Testis (tissue), 2 donors: ENCODE measurements at regions not wholly inside any gene's neighbourhood (a gene's known extent, or its start where the extent isn't known, plus 50 kb on each side); places are given as distances from the start of the nearest gene placed in this dataset.

Experiments
- DNase-seq: peaks from one replicate; pipeline ENCODE4 v3.0.0-alpha.2; 2019
- H3K27ac ChIP-seq, 2 donors: fragments of 200-600 bp; sonication (generic); one replicate each; pipeline ENCODE4 v1.5.1; 2019
- H3K27me3 ChIP-seq: fragments of 200-600 bp; sonication (generic); one replicate; pipeline ENCODE4 v1.5.1; 2019
- H3K36me3 ChIP-seq: fragments of 200-600 bp; sonication (generic); one replicate; pipeline ENCODE4 v1.5.1; 2017; ENCODE audit warnings: low read depth; ENCODE audit errors: missing control alignments
- H3K4me1 ChIP-seq: fragments of 200-600 bp; sonication (generic); one replicate; pipeline ENCODE4 v1.5.1; 2019
- H3K4me3 ChIP-seq, 2 donors: fragments of 200-600 bp; sonication (generic); one replicate each; pipeline ENCODE4 v1.5.1; 2017 to 2019
- H3K9me3 ChIP-seq: fragments of 200-600 bp; sonication (generic); one replicate; pipeline ENCODE4 v1.5.1; 2017
- CTCF ChIP-seq, 3 experiments: fragments of 450-650 bp in 2 of 3; fragments of 200-600 bp in 1 of 3; sonication (generic) in 1 of 3; IDR thresholded peaks; one replicate each; pipeline ENCODE4 v1.5.1; 2016 to 2019; ENCODE audit warnings: antibody characterized with exemption in 3 of 3, mild to moderate bottlenecking in 2 of 3, moderate library complexity in 1 of 3
- POLR2A ChIP-seq: fragments of 450-650 bp; IDR thresholded peaks from one replicate; pipeline ENCODE4 v1.6.1; 2017; ENCODE audit warnings: antibody characterized with exemption, mild to moderate bottlenecking, moderate library complexity
- WGBS, 2 donors: methylation state at CpG; one replicate each; pipeline ENCODE4 v1.1.5; 2018; 5-methylcytosine and 5-hydroxymethylcytosine counted together
- intact Hi-C: fragments of 100-400 bp; cut with DNase I; formaldehyde crosslinking; loops from one replicate; pipeline ENCODE4 v1.15.1; 2023; ENCODE audit warnings: low total_unique reads

- H3K9me3 ChIP-seq, result no peaks in the 10 kb centered on the region
- WGBS, 2 donors, result 77% methylated on average over 2 of the region's 2 CpGs
- intact Hi-C loops, result no loop called here
Measured at GRCh38 chr3:27779176-27779575, 57.1 kb upstream of the EOMES start.

GRCh38 chr3:27789420-27789819 lies 67.3 kb upstream of the EOMES start:
- H3K4me1 ChIP-seq, result no peaks in the 10 kb centered on the region
- 88 to 93% methylated on average over 2 of the region's 2 CpGs for WGBS, 2 donors
- no peak for TF ChIP-seq CTCF (IDR thresholded peaks at IDR 0.05)
- no peak overlapping the region for H3K4me3 ChIP-seq
- no peak for DNase-seq
- no peak overlapping the region for H3K27ac ChIP-seq
- no peaks in the 10 kb centered on the region for H3K9me3 ChIP-seq
- H3K27me3 ChIP-seq, result no peaks in the 10 kb centered on the region
- intact Hi-C loops, result no loop called here
- H3K36me3 ChIP-seq, result no peaks in the 10 kb centered on the region

More at GRCh38 chr3:27779176-27779575, 57.1 kb upstream of the EOMES start:
- no peak overlapping the region for H3K4me3 ChIP-seq
- H3K27ac ChIP-seq, result no peak overlapping the region
- DNase-seq, result no peak
- TF ChIP-seq POLR2A, result no peak
- TF ChIP-seq CTCF (IDR thresholded peaks at IDR 0.05), result no peak
- H3K36me3 ChIP-seq, result no peaks in the 10 kb centered on the region
- H3K27me3 ChIP-seq, result no peaks in the 10 kb centered on the region
- H3K4me1 ChIP-seq, result no peaks in the 10 kb centered on the region

GRCh38 chr3:27791956-27792355 lies 69.8 kb upstream of the EOMES start:
- intact Hi-C loops, result no loop called here
- no peak for TF ChIP-seq POLR2A
- TF ChIP-seq CTCF (IDR thresholded peaks at IDR 0.05), result no peak
- DNase-seq, result no peak
- Histone ChIP-seq H3K36me3 (no peaks in the 10 kb centered on the region), H3K27ac (no peak overlapping the region), H3K9me3 (no peaks in the 10 kb centered on the region), H3K4me1 (no peaks in the 10 kb centered on the region), H3K4me3 (no peak overlapping the region), H3K27me3 (no peaks in the 10 kb centered on the region)
- 87 to 93% methylated on average over 2 of the region's 2 CpGs for WGBS, 2 donors

GRCh38 chr3:27792869-27793268 lies 70.7 kb upstream of the EOMES start:
- Histone ChIP-seq H3K4me3 (no peak overlapping the region), H3K36me3 (no peaks in the 10 kb centered on the region), H3K27ac (no peak overlapping the region), H3K9me3 (no peaks in the 10 kb centered on the region), H3K27me3 (no peaks in the 10 kb centered on the region), H3K4me1 (no peaks in the 10 kb centered on the region)
- no peak for DNase-seq
- 49 to 58% methylated on average over 3 of the region's 3 CpGs for WGBS, 2 donors
- TF ChIP-seq POLR2A (no peak), CTCF (IDR thresholded peaks at IDR 0.05) (no peak)
- intact Hi-C loops, result no loop called here

GRCh38 chr3:27794211-27794610 lies 72.1 kb upstream of the EOMES start:
- Histone ChIP-seq H3K9me3 (no peaks in the 10 kb centered on the region), H3K27ac (no peak overlapping the region), H3K4me1 (no peaks in the 10 kb centered on the region), H3K27me3 (no peaks in the 10 kb centered on the region), H3K4me3 (no peak overlapping the region), H3K36me3 (no peaks in the 10 kb centered on the region)
- no peak for DNase-seq
- no peak for TF ChIP-seq CTCF (IDR thresholded peaks at IDR 0.05)
- no peak for TF ChIP-seq POLR2A
- intact Hi-C loops, result no loop called here
- 92 to 93% methylated on average over 4 of the region's 4 CpGs for WGBS, 2 donors
